Activated T-cell treated with anti-CD3 and anti-CD28 coated beads, Interleukin-2, amount 50 U/mL, for 72 hours (primary cell): ENCODE measurements at regions not wholly inside any gene's neighbourhood (a gene's known extent, or its start where the extent isn't known, plus 50 kb on each side); places are given as distances from the start of the nearest gene placed in this dataset.

Experiments
- ATAC-seq, 2 donors: fragments of 150-1000 bp; cut with Tn5 transposase; replicated peaks in 1 of 2; 2 replicates each; pipeline ENCODE4 v1.10.0; 2021; ENCODE audit warnings: moderate library complexity in 2 of 2, mild to moderate bottlenecking in 1 of 2
- DNase-seq, 2 donors: peaks; one replicate each; pipeline ENCODE4 v3.0.0; 2021 to 2022; ENCODE audit warnings: mixed read lengths in 1 of 2
- H3K27ac Mint-ChIP-seq: one replicate; pipeline ENCODE4 v1.8.0; 2022; ENCODE audit warnings: mild to moderate bottlenecking, moderate library complexity, mixed read lengths
- H3K27me3 Mint-ChIP-seq: one replicate; pipeline ENCODE4 v1.8.0; 2022; ENCODE audit warnings: low read depth, mixed read lengths
- H3K36me3 Mint-ChIP-seq, 2 donors: one replicate each; pipeline ENCODE4 v1.8.0; 2022; ENCODE audit warnings: mixed read lengths in 2 of 2, mild to moderate bottlenecking in 1 of 2; ENCODE audit not compliant: insufficient read depth in 2 of 2
- H3K4me1 Mint-ChIP-seq: one replicate; pipeline ENCODE4 v1.8.0; 2022; ENCODE audit warnings: low read depth, mixed read lengths
- H3K4me3 Mint-ChIP-seq, 2 donors: one replicate each; pipeline ENCODE4 v1.8.0; 2022; ENCODE audit warnings: mild to moderate bottlenecking in 2 of 2, mixed read lengths in 2 of 2, moderate library complexity in 2 of 2
- H3K9me3 Mint-ChIP-seq, 2 donors: one replicate each; pipeline ENCODE4 v1.8.0; 2022; ENCODE audit warnings: mixed read lengths in 2 of 2

GRCh38 chr3:117936159-117936558, 1098.5 kb downstream of the IGSF11 start:
- Mint-ChIP-seq H3K4me3 (no peak overlapping the region), H3K36me3 (no peaks in the 10 kb centered on the region), H3K27me3 (no peaks in the 10 kb centered on the region), H3K27ac (no peak overlapping the region), H3K4me1 (no peaks in the 10 kb centered on the region), H3K9me3 (peaks cover 7 to 12% of the 10 kb centered on the region in 2 donors)
- DNase-seq (no peak), ATAC-seq (no peak)

GRCh38 chr3:117938974-117939373, 1095.7 kb downstream of the IGSF11 start:
- Mint-ChIP-seq H3K4me3 (no peak overlapping the region), H3K36me3 (no peaks in the 10 kb centered on the region), H3K27ac (no peak overlapping the region), H3K27me3 (no peaks in the 10 kb centered on the region), H3K9me3 (peaks cover 7 to 11% of the 10 kb centered on the region in 2 donors), H3K4me1 (no peaks in the 10 kb centered on the region)
- no peak for ATAC-seq
- DNase-seq, result no peak

GRCh38 chr3:117939425-117940027, 1095.1 kb downstream of the IGSF11 start:
- Mint-ChIP-seq H3K4me3 (no peak overlapping the region), H3K27me3 (no peaks in the 10 kb centered on the region), H3K27ac (no peak overlapping the region), H3K9me3 (peaks cover 10 to 11% of the 10 kb centered on the region in 2 donors), H3K36me3 (no peaks in the 10 kb centered on the region), H3K4me1 (no peaks in the 10 kb centered on the region)
- ATAC-seq (no peak), DNase-seq (no peak)

GRCh38 chr3:117941015-117941414, 1093.6 kb downstream of the IGSF11 start:
- Mint-ChIP-seq H3K9me3 (peaks cover 9 to 11% of the 10 kb centered on the region in 2 donors), H3K4me3 (no peak overlapping the region), H3K4me1 (no peaks in the 10 kb centered on the region), H3K36me3 (no peaks in the 10 kb centered on the region), H3K27me3 (no peaks in the 10 kb centered on the region), H3K27ac (no peak overlapping the region)
- no peak for ATAC-seq
- DNase-seq, result no peak

- no peak for DNase-seq
- ATAC-seq, result no peak
- H3K27me3 Mint-ChIP-seq, result no peaks in the 10 kb centered on the region
Measured at GRCh38 chr3:117941756-117942155, 1092.9 kb downstream of the IGSF11 start.

GRCh38 chr3:117954131-117954530, 1080.5 kb downstream of the IGSF11 start:
- H3K4me1 Mint-ChIP-seq, result no peaks in the 10 kb centered on the region
- no peak overlapping the region for H3K4me3 Mint-ChIP-seq
- H3K27me3 Mint-ChIP-seq, result no peaks in the 10 kb centered on the region
- ATAC-seq (no peak), DNase-seq (no peak)
- no peak overlapping the region for H3K27ac Mint-ChIP-seq
- no peaks in the 10 kb centered on the region for H3K36me3 Mint-ChIP-seq
- H3K9me3 Mint-ChIP-seq, result peaks cover 4 to 6% of the 10 kb centered on the region in 2 donors

More at GRCh38 chr3:117941756-117942155, 1092.9 kb downstream of the IGSF11 start:
- Mint-ChIP-seq H3K9me3 (peaks cover 9% of the 10 kb centered on the region in 2 donors), H3K4me3 (no peak overlapping the region), H3K27ac (no peak overlapping the region), H3K4me1 (no peaks in the 10 kb centered on the region), H3K36me3 (no peaks in the 10 kb centered on the region)

GRCh38 chr3:117955196-117955595, 1079.5 kb downstream of the IGSF11 start:
- Mint-ChIP-seq H3K36me3 (no peaks in the 10 kb centered on the region), H3K9me3 (peaks cover 5 to 6% of the 10 kb centered on the region in 2 donors), H3K27ac (no peak overlapping the region), H3K4me3 (no peak overlapping the region), H3K27me3 (no peaks in the 10 kb centered on the region), H3K4me1 (no peaks in the 10 kb centered on the region)
- DNase-seq (no peak), ATAC-seq (no peak)

- Mint-ChIP-seq H3K4me1 (no peaks in the 10 kb centered on the region), H3K27ac (no peak overlapping the region), H3K36me3 (no peaks in the 10 kb centered on the region), H3K27me3 (no peaks in the 10 kb centered on the region), H3K9me3 (peaks cover 4 to 5% of the 10 kb centered on the region in 2 donors), H3K4me3 (no peak overlapping the region)
- ATAC-seq, result no peak
- DNase-seq, result no peak
Measured at GRCh38 chr3:117958027-117958426, 1076.6 kb downstream of the IGSF11 start.

GRCh38 chr3:117962750-117963149, 1071.9 kb downstream of the IGSF11 start:
- Mint-ChIP-seq H3K4me1 (no peaks in the 10 kb centered on the region), H3K27me3 (no peaks in the 10 kb centered on the region), H3K36me3 (no peaks in the 10 kb centered on the region), H3K4me3 (no peak overlapping the region), H3K9me3 (peaks cover 2 to 8% of the 10 kb centered on the region in 2 donors), H3K27ac (no peak overlapping the region)
- DNase-seq, result no peak
- no peak for ATAC-seq

- Mint-ChIP-seq H3K4me1 (no peaks in the 10 kb centered on the region), H3K9me3 (peaks cover 2 to 7% of the 10 kb centered on the region in 2 donors), H3K36me3 (no peaks in the 10 kb centered on the region), H3K4me3 (no peak overlapping the region), H3K27me3 (no peaks in the 10 kb centered on the region), H3K27ac (no peak overlapping the region)
- ATAC-seq, result no peak
- DNase-seq, result no peak
Measured at GRCh38 chr3:117963858-117964257, 1070.8 kb downstream of the IGSF11 start.

- Mint-ChIP-seq H3K9me3 (peaks cover 2 to 3% of the 10 kb centered on the region in 2 donors), H3K4me1 (no peaks in the 10 kb centered on the region), H3K36me3 (no peaks in the 10 kb centered on the region), H3K4me3 (no peak overlapping the region), H3K27ac (no peak overlapping the region), H3K27me3 (no peaks in the 10 kb centered on the region)
- DNase-seq (no peak), ATAC-seq (no peak)
Measured at GRCh38 chr3:117964814-117965213, 1069.8 kb downstream of the IGSF11 start.

- H3K9me3 Mint-ChIP-seq, result peaks cover 2 to 4% of the 10 kb centered on the region in 2 donors
- no peaks in the 10 kb centered on the region for H3K4me1 Mint-ChIP-seq
- no peak for ATAC-seq
- H3K36me3 Mint-ChIP-seq, result no peaks in the 10 kb centered on the region
- no peak overlapping the region for H3K4me3 Mint-ChIP-seq
- H3K27me3 Mint-ChIP-seq, result no peaks in the 10 kb centered on the region
- no peak for DNase-seq
- no peak overlapping the region for H3K27ac Mint-ChIP-seq
Measured at GRCh38 chr3:117977504-117978228, 1057.0 kb downstream of the IGSF11 start.

- Mint-ChIP-seq H3K27me3 (no peaks in the 10 kb centered on the region), H3K36me3 (no peaks in the 10 kb centered on the region), H3K27ac (no peak overlapping the region), H3K9me3 (peaks cover 5 to 7% of the 10 kb centered on the region in 2 donors), H3K4me3 (no peak overlapping the region), H3K4me1 (no peaks in the 10 kb centered on the region)
- ATAC-seq (no peak), DNase-seq (no peak)
Measured at GRCh38 chr3:117979466-117979865, 1055.2 kb downstream of the IGSF11 start.

GRCh38 chr3:117987256-117987655, 1047.4 kb downstream of the IGSF11 start:
- ATAC-seq (no peak), DNase-seq (no peak)
- no peaks in the 10 kb centered on the region for H3K36me3 Mint-ChIP-seq
- no peak overlapping the region for H3K27ac Mint-ChIP-seq
- no peaks in the 10 kb centered on the region for H3K4me1 Mint-ChIP-seq
- H3K9me3 Mint-ChIP-seq, result peaks cover 2 to 7% of the 10 kb centered on the region in 2 donors
- H3K27me3 Mint-ChIP-seq, result no peaks in the 10 kb centered on the region
- H3K4me3 Mint-ChIP-seq, result no peak overlapping the region
